HG03064 (cell line): ENCODE measurements at regions not wholly inside any gene's neighbourhood (a gene's known extent, or its start where the extent isn't known, plus 50 kb on each side); places are given as distances from the start of the nearest gene placed in this dataset.
"Not testable (repeated sequence)": the region's sequence is repeated elsewhere in the genome, so short reads cannot be mapped to it uniquely, and the experiment has no call there.

Source experiments
- ATAC-seq: cut with Tn5 transposase; IDR thresholded peaks from one replicate; pipeline ENCODE4 v1.9.1; 2021; ENCODE audit warnings: low read depth; ENCODE audit not compliant: unreplicated experiment

DNA sequence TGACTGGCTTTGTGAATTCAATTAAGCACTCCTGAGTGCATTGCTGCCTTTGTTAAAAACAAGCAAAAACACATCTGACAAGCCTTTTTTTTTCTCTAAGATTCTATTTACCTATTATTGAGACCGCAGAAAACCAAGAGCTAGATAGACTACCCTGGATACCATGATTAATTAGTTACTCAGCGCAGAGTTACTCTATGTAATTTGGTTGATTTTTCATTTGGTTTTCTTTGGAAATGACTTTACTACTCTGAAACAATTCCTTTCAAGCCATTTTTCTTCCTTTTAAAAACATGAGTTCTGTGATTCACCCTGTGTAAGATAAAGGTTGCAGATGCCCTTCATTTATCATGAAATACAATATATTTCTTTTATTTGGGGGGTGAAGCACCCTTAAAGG is 421.6 kb upstream of the PIK3R1 start:
- no peak for ATAC-seq

GRCh38 chr5:67793418-67793817 is 422.1 kb upstream of the PIK3R1 start:
- no peak for ATAC-seq

DNA sequence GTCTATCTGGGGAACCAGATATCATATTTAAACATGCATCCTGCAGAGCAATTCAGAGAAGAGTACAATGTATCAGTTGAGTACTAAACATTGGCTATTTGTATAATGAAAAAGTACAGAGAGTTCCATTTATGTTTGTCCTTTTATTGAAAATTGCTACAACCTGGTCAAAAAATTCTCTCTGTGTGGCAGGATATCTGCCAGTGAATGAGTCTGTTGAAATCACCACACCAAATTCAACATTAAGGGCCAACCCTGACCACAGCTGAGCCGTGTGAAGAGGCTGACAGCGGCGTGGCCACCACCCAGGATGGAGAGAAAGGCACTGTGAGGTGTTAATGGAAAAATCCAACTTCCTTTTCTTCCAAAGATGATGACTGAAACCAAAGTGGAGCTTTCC is 422.7 kb upstream of the PIK3R1 start:
- ATAC-seq = no peak

- no peak for ATAC-seq
Observed at GRCh38 chr5:67790390-67790789, 425.2 kb upstream of the PIK3R1 start.

GRCh38 chr5:67779893-67780623 is 435.5 kb upstream of the PIK3R1 start:
- not testable (repeated sequence) for ATAC-seq

- no peak for ATAC-seq
Observed at GRCh38 chr5:67774786-67775185, 440.8 kb upstream of the PIK3R1 start.

DNA sequence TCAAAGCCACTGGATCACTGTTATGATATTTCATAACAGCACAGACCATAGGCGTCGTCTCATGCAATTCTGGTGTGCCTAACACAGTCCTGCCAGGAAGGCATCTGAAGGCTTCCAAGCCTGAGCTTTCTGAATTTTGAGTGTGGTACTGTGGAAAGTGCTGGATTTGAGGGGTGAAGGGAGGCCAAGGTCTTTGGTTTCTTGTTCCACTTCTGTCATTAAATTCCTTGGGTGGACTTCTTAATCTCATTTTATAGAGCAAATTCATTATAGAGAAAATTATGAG is 441.3 kb upstream of the PIK3R1 start:
- no peak for ATAC-seq

- no peak for ATAC-seq
Observed at GRCh38 chr5:67773411-67774266, 441.9 kb upstream of the PIK3R1 start.

- ATAC-seq = no peak
Observed at GRCh38 chr5:67771791-67772190, 443.8 kb upstream of the PIK3R1 start.

- ATAC-seq = no peak
Observed at GRCh38 chr5:67771221-67771620, 444.3 kb upstream of the PIK3R1 start.

DNA sequence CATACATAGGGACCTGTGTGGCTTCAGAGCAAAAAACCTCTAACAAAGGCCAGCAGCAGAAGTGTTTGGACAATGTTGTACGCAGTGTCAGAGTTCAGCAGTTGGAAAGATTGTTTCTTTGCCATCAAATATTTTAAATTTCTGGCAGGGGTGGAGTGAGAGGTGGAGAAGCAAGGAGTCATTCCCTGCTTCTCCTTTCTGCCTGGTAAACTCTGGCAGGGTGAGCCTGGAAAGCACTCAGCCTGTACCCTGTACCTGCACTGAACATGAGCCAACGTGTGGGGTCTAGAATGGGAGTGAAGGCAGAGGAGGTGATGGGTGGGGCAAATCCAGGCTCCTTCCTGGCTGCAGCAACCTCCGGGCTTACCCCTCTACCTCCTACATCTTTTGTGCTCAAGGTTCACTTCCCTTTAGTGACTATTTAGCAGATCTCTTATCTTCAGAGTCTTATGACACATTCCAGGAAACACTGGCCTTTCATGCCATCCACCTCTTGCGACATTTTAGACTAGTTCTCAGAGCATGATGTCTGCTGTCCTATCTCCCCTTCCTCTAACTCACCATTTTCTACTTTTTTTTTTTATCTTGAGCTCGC is 445.0 kb upstream of the PIK3R1 start:
- ATAC-seq = no peak

GRCh38 chr5:67765697-67766096 is 449.9 kb upstream of the PIK3R1 start:
- no peak for ATAC-seq

DNA sequence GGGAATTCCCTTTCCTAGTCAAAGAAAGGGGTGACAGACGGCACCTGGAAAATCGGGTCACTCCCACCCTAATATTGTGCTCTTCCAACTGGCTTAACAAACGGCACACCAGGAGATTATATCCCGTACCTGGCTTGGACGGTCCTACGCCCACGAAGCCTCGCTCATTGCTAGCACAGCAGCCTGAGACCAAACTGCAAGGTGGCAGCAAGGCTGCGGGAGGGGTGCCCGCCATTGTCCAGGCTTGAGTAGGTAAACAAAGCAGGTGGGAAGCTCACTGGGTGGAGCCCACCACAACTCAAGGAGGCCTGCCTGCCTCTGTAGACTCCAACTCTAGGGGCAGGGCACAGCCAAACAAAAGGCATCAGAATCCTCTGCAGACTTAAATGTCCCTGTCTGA is 457.8 kb upstream of the PIK3R1 start:
- ATAC-seq = not testable (repeated sequence)

GRCh38 chr5:67752357-67752708 is 463.2 kb upstream of the PIK3R1 start:
- no peak for ATAC-seq

- no peak for ATAC-seq
Observed at GRCh38 chr5:67748165-67748690, 467.3 kb upstream of the PIK3R1 start.

DNA sequence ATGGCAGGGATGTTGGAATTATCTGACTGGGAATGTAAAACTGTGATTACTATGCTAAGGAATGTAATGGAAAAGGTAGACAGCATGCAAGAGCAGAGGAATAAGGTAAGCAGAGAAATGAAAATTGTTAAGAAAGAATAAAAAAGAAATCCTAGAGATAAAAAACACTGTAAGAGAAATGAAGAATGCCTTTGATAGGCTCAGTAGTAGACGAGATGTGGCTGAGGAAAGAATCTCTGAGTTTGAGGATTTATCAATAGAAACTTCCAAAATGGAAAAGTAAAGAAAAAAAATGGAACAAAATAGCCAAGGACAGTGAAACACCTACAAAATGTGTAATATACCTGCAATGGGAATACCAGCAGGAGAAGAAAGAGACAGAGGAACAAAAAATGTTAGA is 468.5 kb upstream of the PIK3R1 start:
- no peak for ATAC-seq

DNA sequence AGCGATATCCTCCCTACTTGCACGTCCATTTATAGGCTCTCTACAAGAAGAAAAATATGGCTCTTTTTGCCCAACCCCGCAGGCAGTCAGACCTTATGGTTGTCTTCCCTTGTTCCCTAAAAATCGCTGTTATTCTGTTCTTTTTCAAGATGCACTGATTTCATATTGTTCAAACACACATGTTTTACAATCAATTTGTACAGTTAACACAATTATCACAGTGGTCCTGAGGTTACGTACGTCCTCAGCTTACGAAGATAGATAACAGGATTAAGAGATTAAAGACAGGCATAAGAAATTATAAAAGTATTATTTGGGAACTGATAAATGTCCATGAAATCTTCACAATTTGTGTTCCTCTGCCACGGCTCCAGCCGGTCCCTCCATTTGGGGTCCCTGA is 468.9 kb upstream of the PIK3R1 start:
- not testable (repeated sequence) for ATAC-seq

- no peak for ATAC-seq
Observed at GRCh38 chr5:67746103-67746502, 469.5 kb upstream of the PIK3R1 start.

DNA sequence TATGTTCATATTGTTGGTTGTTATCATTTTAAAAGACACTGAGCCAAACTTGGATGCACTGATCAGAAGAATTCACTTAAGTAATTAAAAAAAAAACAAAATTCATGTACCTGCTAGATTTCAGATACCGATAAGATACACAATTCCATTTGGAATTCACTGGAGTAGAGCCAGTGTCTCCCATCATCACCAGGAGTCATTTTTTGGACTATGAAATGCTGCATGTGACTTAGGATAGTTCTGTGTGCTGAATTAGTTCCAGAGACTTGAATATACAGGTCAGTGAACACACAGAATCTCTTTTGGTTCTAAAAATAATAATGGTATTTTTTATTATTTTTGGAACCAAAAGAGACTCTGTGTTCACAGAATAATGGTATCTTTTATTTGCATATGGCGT is 482.6 kb upstream of the PIK3R1 start:
- ATAC-seq = no peak

DNA sequence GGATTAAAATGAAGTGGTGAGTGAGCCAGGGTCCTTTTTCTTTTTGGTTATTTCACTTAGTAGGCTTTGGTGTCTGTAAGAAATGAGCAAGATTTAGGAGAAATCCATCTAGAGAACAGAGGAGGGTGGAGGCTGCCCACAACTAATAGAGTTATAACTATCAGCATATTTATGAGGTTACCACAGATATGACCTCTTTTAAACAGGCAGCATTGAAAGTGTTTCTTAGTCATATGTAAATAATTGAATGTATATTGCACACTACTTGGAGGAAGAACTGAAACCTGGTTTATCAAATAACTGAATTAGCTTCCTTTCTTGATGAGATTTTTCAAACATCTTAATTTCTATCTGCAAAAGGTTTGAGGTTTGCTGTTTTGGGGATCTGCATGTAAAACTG is 483.1 kb upstream of the PIK3R1 start:
- no peak for ATAC-seq

DNA sequence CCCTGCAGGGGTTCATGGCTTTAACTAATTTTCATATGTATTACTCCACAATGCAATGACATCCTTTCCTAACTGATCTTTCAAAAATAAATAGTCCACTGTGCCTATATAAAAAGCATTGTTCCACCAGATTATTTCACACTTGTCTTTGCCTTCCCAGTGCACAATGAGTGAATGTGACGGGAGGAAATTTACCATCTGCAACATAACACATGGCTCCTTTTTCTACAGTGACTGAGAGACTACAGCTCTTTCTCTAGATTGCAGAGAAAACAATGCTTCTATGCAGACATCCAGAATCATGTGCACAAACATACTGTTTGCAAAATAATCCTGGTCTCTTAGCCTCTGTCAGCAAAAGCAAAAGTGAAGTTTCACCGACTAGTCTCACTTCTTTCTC is 483.7 kb upstream of the PIK3R1 start:
- no peak for ATAC-seq
